Endothelial cell of umbilical vein (primary cell): ENCODE measurements at regions not wholly inside any gene's neighbourhood (a gene's known extent, or its start where the extent isn't known, plus 50 kb on each side); places are given as distances from the start of the nearest gene placed in this dataset.

Experiments
- BruUV-seq: library from RNA; stranded (reverse); fragments of 400-500 nt; replicated peaks from 2 replicates; lab custom pipeline; 2021; lab: Mats Ljungman, UMichigan
- CTCF ChIA-PET: fragments of 300-600, 350-600 bp; sonication (Branson Sonifier 250); formaldehyde crosslinking; loops from one replicate; lab custom pipeline; 2021; ENCODE audit warnings: antibody characterized with exemption, inconsistent platforms; lab: Charles Lee
- POLR2A ChIA-PET: fragments of 300-600, 350-600 bp; sonication (Branson Sonifier 250); formaldehyde crosslinking; loops from one replicate; lab custom pipeline; 2021; ENCODE audit warnings: antibody characterized with exemption, inconsistent platforms; lab: Charles Lee
- DNase-seq: peaks from one replicate; pipeline ENCODE4 v3.0.0-alpha.2; 2011; ENCODE audit warnings: low read depth, low spot score
- FAIRE-seq: peaks from 2 replicates; lab custom pipeline; 2011; peaks lifted over from hg19 to GRCh38; lab: Jason Lieb, UNC
- H2AFZ ChIP-seq: 2 replicates; pipeline ENCODE4 v1.6.0; 2012; ENCODE audit warnings: low read depth, low read length, control low read depth, inconsistent platforms
- H3K27ac ChIP-seq: 2 replicates; pipeline ENCODE4 v1.5.1; 2011; ENCODE audit warnings: low read depth, mild to moderate bottlenecking, control low read depth, low read length, moderate library complexity; ENCODE audit not compliant: insufficient read depth
- H3K27me3 ChIP-seq, 2 experiments: 2 replicates each; pipeline versions ENCODE4 v1.6.0 to v1.6.1; 2011; ENCODE audit warnings: low read length in 2 of 2, mixed read lengths in 1 of 2; ENCODE audit not compliant: control insufficient read depth in 2 of 2, insufficient read depth in 2 of 2
- H3K36me3 ChIP-seq, 2 experiments: 2 replicates in 1 of 2; 3 replicates in 1 of 2; pipeline ENCODE4 v1.5.1; 2011; ENCODE audit warnings: low read length in 2 of 2, mild to moderate bottlenecking in 1 of 2, moderate library complexity in 1 of 2; ENCODE audit not compliant: control insufficient read depth in 2 of 2, insufficient read depth in 2 of 2; ENCODE audit errors: extremely low read depth in 1 of 2
- H3K4me1 ChIP-seq: 3 replicates; pipeline ENCODE4 v1.5.1; 2011; ENCODE audit warnings: mild to moderate bottlenecking, low read length; ENCODE audit not compliant: control insufficient read depth, insufficient read depth; ENCODE audit errors: extremely low read depth
- H3K4me2 ChIP-seq: 2 replicates; pipeline ENCODE4 v1.6.1; 2011; ENCODE audit warnings: low read length, control low read depth, mixed read lengths; ENCODE audit not compliant: insufficient read depth
- H3K4me3 ChIP-seq, 3 experiments: fragments of 200-600 bp in 1 of 3; sonication (generic), shearing (Covaris generic) in 1 of 3; replicated peaks in 1 of 3; 2 replicates each; pipeline ENCODE4 v1.5.1; 2011 to 2016; ENCODE audit warnings: control low read depth in 3 of 3, low read length in 3 of 3, mild to moderate bottlenecking in 2 of 3, inconsistent platforms in 1 of 3, low read depth in 1 of 3, moderate library complexity in 1 of 3; ENCODE audit not compliant: insufficient read depth in 1 of 3
- H3K79me2 ChIP-seq: 2 replicates; pipeline ENCODE4 v1.6.0; 2012; ENCODE audit warnings: low read length, inconsistent platforms; ENCODE audit not compliant: control insufficient read depth, insufficient read depth
- H3K9ac ChIP-seq: replicated peaks from 2 replicates; pipeline ENCODE3; 2011; ENCODE audit warnings: low read length, control low read depth; ENCODE audit not compliant: insufficient read depth; ENCODE audit errors: extremely low read depth
- H3K9me1 ChIP-seq: replicated peaks from 3 replicates; pipeline ENCODE4 v1.6.0; 2011; ENCODE audit warnings: mild to moderate bottlenecking, low read length; ENCODE audit not compliant: control insufficient read depth, insufficient read depth; ENCODE audit errors: extremely low read depth
- H3K9me3 ChIP-seq: replicated peaks from 2 replicates; pipeline ENCODE4 v1.5.1; 2012; ENCODE audit warnings: low read length, inconsistent platforms; ENCODE audit not compliant: control insufficient read depth, insufficient read depth
- H4K20me1 ChIP-seq: replicated peaks from 2 replicates; pipeline ENCODE3; 2011; ENCODE audit warnings: mild to moderate bottlenecking, low read length; ENCODE audit not compliant: control insufficient read depth, insufficient read depth; ENCODE audit errors: extremely low read depth
- EZH2 ChIP-seq: IDR thresholded peaks from 2 replicates; pipeline ENCODE4 v1.6.1; 2012; ENCODE audit warnings: borderline replicate concordance, low read depth, mild to moderate bottlenecking, moderate library complexity, low read length, inconsistent platforms; ENCODE audit not compliant: severe bottlenecking
- FOS ChIP-seq: IDR thresholded peaks from 2 replicates; pipeline ENCODE4 v1.6.1; 2011; ENCODE audit warnings: mild to moderate bottlenecking, low read length, moderate library complexity, borderline replicate concordance; ENCODE audit not compliant: insufficient read depth
- GATA2 ChIP-seq: IDR thresholded peaks from 2 replicates; pipeline ENCODE4 v1.7.0; 2011; ENCODE audit warnings: low read depth, mild to moderate bottlenecking, moderate library complexity, mixed read lengths, low read length; ENCODE audit not compliant: insufficient read length, insufficient read depth
- JUN ChIP-seq: IDR thresholded peaks from 2 replicates; pipeline ENCODE4 v1.6.1; 2011; ENCODE audit warnings: borderline replicate concordance, low read depth; ENCODE audit not compliant: insufficient read length, insufficient read depth
- MYC ChIP-seq: IDR thresholded peaks from one replicate; pipeline ENCODE4 v1.6.1; 2011; ENCODE audit warnings: mild to moderate bottlenecking, low read depth, low read length
- POLR2A ChIP-seq: IDR thresholded peaks from 2 replicates; pipeline ENCODE4 v1.6.1; 2012; ENCODE audit warnings: low read depth, mild to moderate bottlenecking, control low read depth, low read length
- POLR2AphosphoS5 ChIP-seq: IDR thresholded peaks from 2 replicates; pipeline ENCODE4 v1.6.1; 2012; ENCODE audit warnings: low read depth, mild to moderate bottlenecking, control low read depth, low read length, moderate library complexity; ENCODE audit not compliant: insufficient read depth
- dilution Hi-C: fragments of 300-500 bp; cut with MboI; formaldehyde crosslinking; loops from one replicate; pipeline ENCODE4 v1.15.0; 2019; ENCODE audit warnings: low sequenced_read_pairs; ENCODE audit not compliant: extremely low pct_ligation_motif_present
- intact Hi-C: fragments of 100-400 bp; cut with micrococcal nuclease; formaldehyde crosslinking; loops from one replicate; pipeline ENCODE4 v1.10.0; 2022
- TF ChIP-seq, protein P1 (sequence below), 2 donors: IDR thresholded peaks; 1 replicate in 1 of 2; 2 replicates in 1 of 2; pipeline ENCODE4 v1.5.1; 2011; ENCODE audit warnings: low read length in 2 of 2, mild to moderate bottlenecking in 2 of 2, moderate library complexity in 2 of 2, control low read depth in 1 of 2, inconsistent platforms in 1 of 2, low read depth in 1 of 2; ENCODE audit not compliant: insufficient read depth in 1 of 2; ENCODE audit errors: extremely low read depth in 1 of 2
- TF ChIP-seq, protein P2 (sequence below): IDR thresholded peaks from 2 replicates; pipeline ENCODE4 v1.6.1; 2011; ENCODE audit not compliant: insufficient read depth, insufficient read length

DNA sequence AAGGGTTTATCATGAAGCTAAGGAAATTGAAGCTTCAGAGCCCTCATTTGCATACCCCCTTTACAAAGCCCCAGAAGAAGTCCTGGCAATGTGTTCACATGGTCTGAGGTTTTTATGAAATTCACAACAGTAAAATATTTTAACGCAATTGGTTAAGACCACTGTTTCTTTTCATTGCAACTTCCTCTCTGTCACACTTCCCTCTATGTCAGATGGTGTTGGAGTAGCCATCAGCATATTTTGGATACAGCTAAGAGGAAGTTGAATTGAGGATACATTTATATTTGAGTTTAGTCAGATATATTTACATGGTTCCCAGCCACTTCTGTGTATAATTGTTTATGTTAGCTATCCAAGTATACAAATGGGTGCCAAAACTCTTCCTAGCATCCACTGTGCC is 170.0 kb downstream of the TXNL1 start:
- Histone ChIP-seq H3K9me1 (no peaks in the 10 kb centered on the region), H3K9me3 (no peaks in the 10 kb centered on the region), H3K9ac (no peak overlapping the region), H3K27me3 (no peaks in the 10 kb centered on the region), H3K4me2 (no peak overlapping the region), H3K4me3 (no peak overlapping the region), H3K27ac (no peak overlapping the region), H3K79me2 (no peaks in the 10 kb centered on the region), H2AFZ (no peak overlapping the region), H4K20me1 (no peaks in the 10 kb centered on the region), H3K4me1 (no peaks in the 10 kb centered on the region), H3K36me3 (no peaks in the 10 kb centered on the region)
- DNase-seq, result no peak
- FAIRE-seq, result no peak
- no peak for TF ChIP-seq GATA2
- dilution Hi-C loops, result no loop called here
- ChIA-PET CTCF (no interaction called here), POLR2A (no interaction called here)
- BruUV-seq, result no TSS peak
- intact Hi-C loops, result no loop called here

DNA sequence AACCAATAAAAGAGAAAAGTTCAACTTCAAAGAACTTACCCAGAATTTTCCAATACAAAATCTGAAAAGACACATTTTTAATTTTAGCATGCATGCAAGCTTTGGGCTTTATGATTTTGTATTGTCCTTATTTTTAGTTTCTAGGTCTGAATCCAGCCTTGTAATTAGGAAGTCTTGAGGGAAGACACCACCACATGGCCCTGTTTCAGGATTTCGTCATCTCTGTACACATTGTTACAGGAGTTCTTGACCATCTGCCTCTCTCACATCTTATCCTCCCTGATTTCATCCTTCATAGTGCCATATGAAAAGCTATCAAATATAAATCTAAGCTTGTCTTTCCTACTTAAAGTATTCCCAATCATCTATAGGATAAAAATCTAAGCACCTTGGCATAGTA is 176.1 kb downstream of the TXNL1 start:
- FAIRE-seq, result no peak
- Histone ChIP-seq H3K4me2 (no peak overlapping the region), H4K20me1 (no peaks in the 10 kb centered on the region), H3K27me3 (no peaks in the 10 kb centered on the region), H2AFZ (no peak overlapping the region), H3K9ac (no peak overlapping the region), H3K27ac (no peak overlapping the region), H3K79me2 (no peaks in the 10 kb centered on the region), H3K36me3 (no peaks in the 10 kb centered on the region), H3K9me3 (no peaks in the 10 kb centered on the region), H3K4me3 (no peak overlapping the region), H3K4me1 (peaks cover 28% of the 10 kb centered on the region), H3K9me1 (no peaks in the 10 kb centered on the region)
- DNase-seq, result no peak
- POLR2A ChIA-PET, result no interaction called here
- CTCF ChIA-PET, result no interaction called here
- TF ChIP-seq POLR2AphosphoS5 (no peak), EZH2 (no peak), JUN (no peak), GATA2 (no peak), MYC (no peak), FOS (no peak), POLR2A (no peak)
- TF ChIP-seq, protein P1, sequence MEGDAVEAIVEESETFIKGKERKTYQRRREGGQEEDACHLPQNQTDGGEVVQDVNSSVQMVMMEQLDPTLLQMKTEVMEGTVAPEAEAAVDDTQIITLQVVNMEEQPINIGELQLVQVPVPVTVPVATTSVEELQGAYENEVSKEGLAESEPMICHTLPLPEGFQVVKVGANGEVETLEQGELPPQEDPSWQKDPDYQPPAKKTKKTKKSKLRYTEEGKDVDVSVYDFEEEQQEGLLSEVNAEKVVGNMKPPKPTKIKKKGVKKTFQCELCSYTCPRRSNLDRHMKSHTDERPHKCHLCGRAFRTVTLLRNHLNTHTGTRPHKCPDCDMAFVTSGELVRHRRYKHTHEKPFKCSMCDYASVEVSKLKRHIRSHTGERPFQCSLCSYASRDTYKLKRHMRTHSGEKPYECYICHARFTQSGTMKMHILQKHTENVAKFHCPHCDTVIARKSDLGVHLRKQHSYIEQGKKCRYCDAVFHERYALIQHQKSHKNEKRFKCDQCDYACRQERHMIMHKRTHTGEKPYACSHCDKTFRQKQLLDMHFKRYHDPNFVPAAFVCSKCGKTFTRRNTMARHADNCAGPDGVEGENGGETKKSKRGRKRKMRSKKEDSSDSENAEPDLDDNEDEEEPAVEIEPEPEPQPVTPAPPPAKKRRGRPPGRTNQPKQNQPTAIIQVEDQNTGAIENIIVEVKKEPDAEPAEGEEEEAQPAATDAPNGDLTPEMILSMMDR (IDR thresholded peaks at IDR 0.05; ENCODE audit: extremely low read depth in 1 of 2, insufficient read depth in 1 of 2, low read depth in 1 of 2, low read length in 2 of 2), result no peak
- TF ChIP-seq, protein P2, sequence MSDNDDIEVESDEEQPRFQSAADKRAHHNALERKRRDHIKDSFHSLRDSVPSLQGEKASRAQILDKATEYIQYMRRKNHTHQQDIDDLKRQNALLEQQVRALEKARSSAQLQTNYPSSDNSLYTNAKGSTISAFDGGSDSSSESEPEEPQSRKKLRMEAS, result no peak
- BruUV-seq, result no TSS peak
- intact Hi-C loops (no loop called here), dilution Hi-C loops (no loop called here)
